Transverse colon (tissue), 4 donors: ENCODE measurements at regions not wholly inside any gene's neighbourhood (a gene's known extent, or its start where the extent isn't known, plus 50 kb on each side); places are given as distances from the start of the nearest gene placed in this dataset.

ENCODE experiments used
- DNase-seq: peaks from one replicate; pipeline ENCODE4 v3.0.0-alpha.2; 2019
- H3K27ac ChIP-seq, 4 donors: fragments of 200-600 bp; sonication (generic); 2 replicates each; pipeline ENCODE4 v1.5.1; 2016 to 2018; ENCODE audit warnings: inconsistent platforms in 4 of 4
- H3K27me3 ChIP-seq: fragments of 200-600 bp; sonication (generic); 2 replicates; pipeline ENCODE4 v1.5.1; 2017; ENCODE audit warnings: inconsistent platforms
- H3K36me3 ChIP-seq, 4 donors: fragments of 200-600 bp; sonication (generic); 2 replicates each; pipeline ENCODE4 v1.5.1; 2017 to 2019; ENCODE audit warnings: inconsistent platforms in 4 of 4
- H3K4me1 ChIP-seq, 4 donors: fragments of 200-600 bp; sonication (generic); 2 replicates each; pipeline ENCODE4 v1.5.1; 2017 to 2020; ENCODE audit warnings: inconsistent platforms in 4 of 4
- H3K4me3 ChIP-seq, 4 donors: fragments of 200-600 bp; sonication (generic); 1 replicate in 1 of 4; 2 replicates in 3 of 4; pipeline versions ENCODE4 v1.5.1 to v1.6.1; 2017 to 2019; ENCODE audit warnings: inconsistent platforms in 4 of 4
- H3K9me3 ChIP-seq, 2 donors: fragments of 200-600 bp; sonication (generic); 2 replicates each; pipeline ENCODE4 v1.5.1; 2017 to 2019; ENCODE audit warnings: inconsistent platforms in 2 of 2
- EP300 ChIP-seq: sonication (generic); formaldehyde crosslinking; IDR thresholded peaks from one replicate; pipeline ENCODE4 v1.6.1; 2017; ENCODE audit warnings: antibody characterized with exemption, low read depth
- POLR2A ChIP-seq: fragments of 450-650 bp; IDR thresholded peaks from one replicate; pipeline ENCODE4 v1.6.1; 2016; ENCODE audit warnings: antibody characterized with exemption, mild to moderate bottlenecking, moderate library complexity
- POLR2AphosphoS5 ChIP-seq, 3 donors: sonication (generic); formaldehyde crosslinking; IDR thresholded peaks; one replicate each; pipeline ENCODE4 v1.6.1; 2016; ENCODE audit warnings: antibody characterized with exemption in 3 of 3
- WGBS, 2 donors: methylation state at CpG; one replicate each; pipeline ENCODE4 v1.1.5; 2018; ENCODE audit warnings: low coverage in 1 of 2; 5-methylcytosine and 5-hydroxymethylcytosine counted together
- in situ Hi-C, 4 donors: fragments of 200-750 bp; cut with MboI; loops; one replicate each; pipeline versions ENCODE4 v1.15.0 to v1.15.1; 2017; ENCODE audit warnings: low sequenced_read_pairs in 3 of 4, low pct_ligation_motif_present in 1 of 4, low pct_unique_long_range_greater_than_20kb in 1 of 4
- intact Hi-C: fragments of 100-400 bp; cut with DNase I; formaldehyde crosslinking; loops from one replicate; pipeline ENCODE4 v1.15.1; 2023; ENCODE audit warnings: low total_unique reads
- TF ChIP-seq, protein P1 (sequence below), 5 experiments: fragments of 200-600 bp in 3 of 5; fragments of 450-650 bp in 2 of 5; sonication (generic) in 3 of 5; IDR thresholded peaks; 1 replicate in 2 of 5; 2 replicates in 3 of 5; pipeline ENCODE4 v1.5.1; 2016 to 2017; ENCODE audit warnings: antibody characterized with exemption in 5 of 5, inconsistent platforms in 3 of 5, mild to moderate bottlenecking in 2 of 5, moderate library complexity in 1 of 5

DNA sequence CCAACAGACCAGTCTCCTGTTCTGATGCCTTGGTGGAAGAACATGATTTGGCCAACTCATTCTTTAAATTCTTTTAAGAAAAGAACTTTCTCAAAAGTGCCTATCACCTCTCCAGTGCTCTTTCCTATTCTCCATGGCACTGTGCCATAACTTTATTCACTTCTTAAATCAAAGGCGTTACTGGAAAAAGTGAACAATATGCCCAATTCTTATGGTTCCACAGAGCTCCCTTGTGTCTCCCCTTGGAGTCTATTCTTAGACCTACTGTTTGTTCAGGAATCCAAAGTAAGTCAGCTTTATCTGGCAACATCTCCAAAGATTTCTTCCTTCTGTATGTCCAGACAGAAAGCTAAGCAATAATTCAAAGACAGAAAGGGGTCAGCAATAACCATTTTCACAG, 111.9 kb upstream of the MAGI3 start:
- Histone ChIP-seq H3K4me3 (no peak overlapping the region), H3K9me3 (no peaks in the 10 kb centered on the region), H3K4me1 (peaks cover 0 to 12% (median 8%) of the 10 kb centered on the region in 4 donors), H3K27ac (no peak overlapping the region), H3K36me3 (no peaks in the 10 kb centered on the region), H3K27me3 (no peaks in the 10 kb centered on the region)
- 73 to 83% methylated on average over 1 of the region's 1 CpG for WGBS, 2 donors
- DNase-seq: no peak
- intact Hi-C loops (no loop called here), in situ Hi-C loops (no loop called here)
- TF ChIP-seq POLR2AphosphoS5 (IDR thresholded peaks at IDR 0.05) (no peak), POLR2A (no peak), EP300 (no peak)
- TF ChIP-seq, protein P1, sequence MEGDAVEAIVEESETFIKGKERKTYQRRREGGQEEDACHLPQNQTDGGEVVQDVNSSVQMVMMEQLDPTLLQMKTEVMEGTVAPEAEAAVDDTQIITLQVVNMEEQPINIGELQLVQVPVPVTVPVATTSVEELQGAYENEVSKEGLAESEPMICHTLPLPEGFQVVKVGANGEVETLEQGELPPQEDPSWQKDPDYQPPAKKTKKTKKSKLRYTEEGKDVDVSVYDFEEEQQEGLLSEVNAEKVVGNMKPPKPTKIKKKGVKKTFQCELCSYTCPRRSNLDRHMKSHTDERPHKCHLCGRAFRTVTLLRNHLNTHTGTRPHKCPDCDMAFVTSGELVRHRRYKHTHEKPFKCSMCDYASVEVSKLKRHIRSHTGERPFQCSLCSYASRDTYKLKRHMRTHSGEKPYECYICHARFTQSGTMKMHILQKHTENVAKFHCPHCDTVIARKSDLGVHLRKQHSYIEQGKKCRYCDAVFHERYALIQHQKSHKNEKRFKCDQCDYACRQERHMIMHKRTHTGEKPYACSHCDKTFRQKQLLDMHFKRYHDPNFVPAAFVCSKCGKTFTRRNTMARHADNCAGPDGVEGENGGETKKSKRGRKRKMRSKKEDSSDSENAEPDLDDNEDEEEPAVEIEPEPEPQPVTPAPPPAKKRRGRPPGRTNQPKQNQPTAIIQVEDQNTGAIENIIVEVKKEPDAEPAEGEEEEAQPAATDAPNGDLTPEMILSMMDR (IDR thresholded peaks at IDR 0.05): no peak

DNA sequence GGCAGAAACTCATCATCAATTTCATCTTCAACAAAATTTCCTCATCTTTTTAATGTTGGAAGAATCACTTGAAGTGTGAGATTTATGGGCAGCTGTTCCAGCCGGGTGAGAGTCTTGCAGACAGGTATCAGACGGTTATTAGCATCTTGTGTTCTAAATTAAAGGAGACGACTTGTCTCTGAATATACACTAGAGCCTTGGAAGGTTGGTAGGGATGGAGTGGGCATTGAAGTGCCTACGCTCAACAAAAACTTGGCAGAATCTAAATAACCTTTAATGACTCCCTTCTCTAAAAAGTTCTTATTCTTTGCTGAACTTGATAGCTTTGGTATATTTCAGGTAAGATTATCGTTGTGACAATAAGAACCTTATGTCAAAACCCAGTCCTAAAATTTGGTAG, 111.5 kb upstream of the MAGI3 start:
- in situ Hi-C loops (no loop called here), intact Hi-C loops (no loop called here)
- H3K27me3 ChIP-seq: no peaks in the 10 kb centered on the region
- no peak for TF ChIP-seq EP300
- TF ChIP-seq POLR2AphosphoS5 (IDR thresholded peaks at IDR 0.05): no peak
- TF ChIP-seq POLR2A: no peak
- TF ChIP-seq, protein P1 (IDR thresholded peaks at IDR 0.05): no peak
- H3K36me3 ChIP-seq: no peaks in the 10 kb centered on the region
- DNase-seq: no peak
- H3K4me3 ChIP-seq: no peak overlapping the region
- H3K4me1 ChIP-seq: peaks cover 0 to 12% (median 8%) of the 10 kb centered on the region in 4 donors
- no peak overlapping the region for H3K27ac ChIP-seq
- no peaks in the 10 kb centered on the region for H3K9me3 ChIP-seq
- WGBS, 2 donors: 84 to 94% methylated on average over 3 to 5 of the region's 5 CpGs

DNA sequence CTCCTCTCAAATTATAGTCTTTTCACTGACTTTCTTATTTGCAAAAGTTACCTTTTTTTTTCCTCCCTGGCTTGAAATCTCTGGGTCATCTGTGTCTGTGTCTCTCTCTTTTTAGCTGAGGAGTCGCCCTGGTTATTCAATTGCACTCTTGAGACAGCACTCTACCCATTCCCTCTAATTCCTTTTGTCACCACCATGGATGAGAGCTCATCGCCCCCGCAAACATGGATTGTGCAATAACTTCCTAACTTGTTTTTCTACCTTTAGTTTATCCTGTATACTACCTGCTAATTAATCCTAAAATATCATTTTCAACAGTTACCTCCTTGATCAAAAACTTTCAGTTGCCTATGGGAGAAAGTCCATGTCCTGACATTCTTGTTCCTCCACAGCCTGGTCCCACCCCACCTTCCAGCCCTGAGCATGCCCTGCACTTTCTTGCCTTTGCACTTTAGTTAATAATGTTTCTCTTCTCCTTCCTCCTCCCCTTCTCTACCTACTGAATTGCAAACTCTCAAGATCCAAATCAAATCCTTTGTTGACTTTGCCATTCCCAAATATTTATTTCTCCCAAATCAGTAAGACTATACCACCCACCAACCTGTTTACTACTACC, 110.4 kb upstream of the MAGI3 start:
- Histone ChIP-seq H3K27me3 (no peaks in the 10 kb centered on the region), H3K9me3 (no peaks in the 10 kb centered on the region), H3K27ac (no peak overlapping the region), H3K36me3 (no peaks in the 10 kb centered on the region), H3K4me1 (peaks cover 0 to 12% (median 8%) of the 10 kb centered on the region in 4 donors), H3K4me3 (no peak overlapping the region)
- no peak for DNase-seq
- intact Hi-C loops (no loop called here), in situ Hi-C loops (no loop called here)
- 77 to 83% methylated on average over 3 of the region's 3 CpGs for WGBS, 2 donors
- TF ChIP-seq EP300: no peak
- TF ChIP-seq, protein P1 (IDR thresholded peaks at IDR 0.05): no peak
- no peak for TF ChIP-seq POLR2A
- TF ChIP-seq POLR2AphosphoS5 (IDR thresholded peaks at IDR 0.05): no peak

DNA sequence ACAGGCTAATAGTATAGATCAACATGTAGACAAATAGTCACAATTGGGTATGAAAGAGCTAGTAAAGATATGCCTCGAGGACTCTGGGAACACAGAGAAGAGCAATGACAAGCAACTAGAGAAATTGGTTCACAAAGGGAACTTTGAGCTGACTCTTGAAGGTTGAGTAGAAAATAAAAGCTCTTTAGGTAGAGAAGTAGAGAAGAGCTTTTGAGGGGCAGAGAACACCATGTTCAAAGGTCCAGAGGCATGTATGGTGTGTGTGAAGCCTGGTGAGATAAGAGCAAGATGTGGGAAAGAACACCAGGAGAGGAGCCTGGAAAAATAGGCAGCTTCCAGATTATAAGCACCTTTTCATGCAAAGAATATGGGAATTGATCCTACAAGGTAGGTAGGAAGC, 109.7 kb upstream of the MAGI3 start:
- no peak overlapping the region for H3K27ac ChIP-seq
- H3K36me3 ChIP-seq: no peaks in the 10 kb centered on the region
- intact Hi-C loops (no loop called here), in situ Hi-C loops (no loop called here)
- H3K27me3 ChIP-seq: no peaks in the 10 kb centered on the region
- H3K4me3 ChIP-seq: no peak overlapping the region
- H3K9me3 ChIP-seq: no peaks in the 10 kb centered on the region
- no peak for TF ChIP-seq POLR2A
- TF ChIP-seq, protein P1 (IDR thresholded peaks at IDR 0.05): no peak
- DNase-seq: no peak
- peaks cover 0 to 12% (median 8%) of the 10 kb centered on the region in 4 donors for H3K4me1 ChIP-seq
- 66 to 67% methylated on average over 1 of the region's 1 CpG for WGBS, 2 donors
